Fibroblast of mammary gland (primary cell): ENCODE measurements at regions not wholly inside any gene's neighbourhood (a gene's known extent, or its start where the extent isn't known, plus 50 kb on each side); places are given as distances from the start of the nearest gene placed in this dataset.

Experiments
- DNase-seq: peaks from one replicate; pipeline ENCODE4 v3.0.0-alpha.2; 2010; ENCODE audit warnings: low read depth
- H3K4me3 ChIP-seq: 2 replicates; pipeline ENCODE4 v1.5.1; 2011; ENCODE audit warnings: low read depth, mild to moderate bottlenecking, low read length, moderate library complexity; ENCODE audit not compliant: control insufficient read depth
- CTCF ChIP-seq: conservative IDR thresholded peaks from 2 replicates; pipeline ENCODE4 v1.5.1; 2011; ENCODE audit warnings: low read depth, low read length, inconsistent platforms; ENCODE audit not compliant: control insufficient read depth, insufficient read depth

- DNase-seq: no peak
- no peak for TF ChIP-seq CTCF
Observed at GRCh38 chr12:93314177-93314497, 63.6 kb upstream of the NUDT4 start.

GRCh38 chr12:93315385-93315906, 62.3 kb upstream of the NUDT4 start:
- no peak for TF ChIP-seq CTCF
- H3K4me3 ChIP-seq: no peak overlapping the region
- DNase-seq: no peak

More at GRCh38 chr12:93314177-93314497, 63.6 kb upstream of the NUDT4 start:
- no peak overlapping the region for H3K4me3 ChIP-seq

GRCh38 chr12:93315907-93316622, 61.7 kb upstream of the NUDT4 start:
- TF ChIP-seq CTCF: no peak
- H3K4me3 ChIP-seq: no peak overlapping the region
- peak; percentile 13 for DNase-seq

GRCh38 chr12:93316623-93316971, 61.1 kb upstream of the NUDT4 start:
- no peak for TF ChIP-seq CTCF
- DNase-seq: no peak
- H3K4me3 ChIP-seq: no peak overlapping the region

GRCh38 chr12:93317227-93317626, 60.5 kb upstream of the NUDT4 start:
- DNase-seq: no peak
- no peak for TF ChIP-seq CTCF
- no peak overlapping the region for H3K4me3 ChIP-seq

GRCh38 chr12:93318720-93319522, 58.8 kb upstream of the NUDT4 start:
- TF ChIP-seq CTCF: no peak
- DNase-seq: no peak
- no peak overlapping the region for H3K4me3 ChIP-seq
